Central memory CD4-positive, alpha-beta T cell (primary cell): ENCODE measurements at regions not wholly inside any gene's neighbourhood (a gene's known extent, or its start where the extent isn't known, plus 50 kb on each side); places are given as distances from the start of the nearest gene placed in this dataset.

ENCODE experiments used
- DNase-seq: peaks from one replicate; pipeline ENCODE4 v3.0.0; 2022

- DNase-seq, result no peak
Observed at GRCh38 chr7:52877240-52877639, 158.2 kb upstream of the POM121L12 start.

- no peak for DNase-seq
Observed at GRCh38 chr7:52876402-52876801, 159.0 kb upstream of the POM121L12 start.

- no peak for DNase-seq
Observed at GRCh38 chr7:52863652-52864051, 171.8 kb upstream of the POM121L12 start.

DNA sequence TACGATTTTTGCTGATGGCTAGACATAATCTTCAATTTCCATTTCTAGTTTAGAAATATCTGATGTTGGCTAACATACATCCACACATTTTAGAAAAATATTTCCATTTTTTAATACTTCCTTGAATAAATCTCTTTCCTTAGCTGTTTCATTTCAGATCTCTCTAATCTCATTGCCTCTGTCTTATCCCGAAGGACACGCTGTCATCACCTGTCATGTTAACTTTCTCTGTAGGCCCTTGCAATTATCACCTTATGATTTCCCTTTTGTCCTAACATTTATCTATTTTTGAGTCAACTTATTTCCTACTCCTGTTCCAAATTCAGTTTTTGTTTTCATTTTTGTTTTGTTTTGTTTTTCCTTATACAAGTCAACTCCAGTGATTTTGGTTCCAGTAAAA, 173.1 kb upstream of the POM121L12 start:
- DNase-seq, result no peak

DNA sequence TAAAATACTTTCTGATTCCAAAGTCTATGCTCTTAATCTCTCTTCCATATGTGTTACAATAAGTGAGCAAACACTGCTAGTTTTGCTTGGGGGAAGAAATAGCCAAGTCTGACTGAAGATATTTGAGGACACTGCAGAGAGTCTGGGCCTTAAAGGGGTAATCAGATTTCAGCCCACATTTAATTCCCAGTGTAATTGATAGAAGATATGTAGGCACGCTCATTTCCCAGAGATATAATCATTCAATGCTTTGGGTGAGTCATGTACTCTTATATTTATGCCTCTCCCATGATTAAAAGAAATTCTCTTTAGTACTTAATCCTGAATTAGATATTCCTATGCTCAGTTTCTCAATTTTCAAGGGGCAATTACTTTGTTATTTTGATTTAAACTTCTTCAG, 178.1 kb upstream of the POM121L12 start:
- DNase-seq, result no peak

- no peak for DNase-seq
Observed at GRCh38 chr7:52854681-52855080, 180.8 kb upstream of the POM121L12 start.

DNA sequence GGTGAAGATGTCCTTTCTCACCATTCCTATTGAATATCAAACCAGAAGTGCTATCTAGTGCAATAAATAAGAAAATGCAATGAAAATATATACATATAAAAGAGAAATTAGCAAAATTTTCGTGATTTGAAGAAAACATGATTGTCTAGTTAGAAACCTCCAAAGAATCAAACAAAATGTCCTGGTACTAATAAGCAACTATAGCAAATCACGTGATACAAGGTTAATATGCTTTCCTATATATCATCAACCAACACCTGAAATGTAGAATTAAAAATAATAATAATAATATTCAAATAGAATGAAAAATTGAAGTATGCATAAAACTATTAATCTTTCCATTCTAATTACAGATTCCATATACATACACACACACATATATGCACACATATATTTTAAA, 183.9 kb upstream of the POM121L12 start:
- no peak for DNase-seq

GRCh38 chr7:52843436-52843835, 192.0 kb upstream of the POM121L12 start:
- no peak for DNase-seq

DNA sequence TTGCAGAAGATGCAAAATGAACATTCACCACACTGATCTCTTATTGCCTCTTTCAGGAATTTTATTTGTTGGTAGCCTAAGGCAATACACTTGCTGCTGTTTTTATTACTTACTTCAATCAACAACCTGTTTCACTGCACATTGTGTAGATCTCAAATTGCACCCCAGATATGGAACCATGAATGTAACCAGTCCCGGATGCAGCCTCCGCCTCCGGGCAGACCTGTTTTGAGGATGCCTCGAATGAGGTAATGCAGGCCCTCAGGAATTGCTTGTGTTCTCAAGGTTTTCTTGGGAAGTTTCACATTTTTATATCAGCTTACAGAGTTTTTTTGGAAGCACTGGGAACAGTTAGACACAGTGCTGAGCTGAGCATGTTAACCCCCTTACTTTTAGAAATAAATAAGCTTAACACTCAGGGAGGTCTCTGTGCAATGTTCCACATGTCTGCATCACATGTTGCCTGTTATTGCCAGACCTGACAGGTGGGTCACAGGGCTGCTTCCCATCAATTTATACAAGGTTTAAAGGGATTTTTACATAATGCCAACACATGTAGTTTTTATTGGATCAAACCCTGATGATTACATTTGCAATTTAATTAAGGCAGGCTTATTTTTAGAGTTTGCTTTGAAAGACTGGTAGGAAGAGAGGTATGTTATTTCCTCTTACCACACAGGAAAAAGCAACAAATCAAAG, 193.1 kb upstream of the POM121L12 start:
- no peak for DNase-seq

DNA sequence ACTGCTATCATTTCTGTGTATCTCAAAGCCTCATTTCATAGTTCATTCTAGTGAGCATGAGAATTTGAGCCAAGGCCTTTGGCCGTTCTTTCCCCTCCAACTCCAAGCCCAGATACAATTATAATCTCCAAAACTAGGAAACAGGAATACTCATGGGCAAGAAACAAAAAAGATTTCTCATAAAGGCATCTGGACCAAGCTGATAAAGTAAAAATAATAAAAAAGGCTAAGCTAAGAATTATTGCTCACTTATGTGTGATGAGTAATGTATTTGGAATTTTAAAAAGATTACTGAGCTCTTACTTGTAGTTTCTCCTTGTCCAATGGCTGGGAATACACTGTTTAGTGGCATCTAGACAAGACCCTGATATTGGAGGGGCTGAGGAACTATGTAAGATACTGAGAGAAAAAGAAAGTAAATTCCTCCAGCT, 196.4 kb upstream of the POM121L12 start:
- no peak for DNase-seq

DNA sequence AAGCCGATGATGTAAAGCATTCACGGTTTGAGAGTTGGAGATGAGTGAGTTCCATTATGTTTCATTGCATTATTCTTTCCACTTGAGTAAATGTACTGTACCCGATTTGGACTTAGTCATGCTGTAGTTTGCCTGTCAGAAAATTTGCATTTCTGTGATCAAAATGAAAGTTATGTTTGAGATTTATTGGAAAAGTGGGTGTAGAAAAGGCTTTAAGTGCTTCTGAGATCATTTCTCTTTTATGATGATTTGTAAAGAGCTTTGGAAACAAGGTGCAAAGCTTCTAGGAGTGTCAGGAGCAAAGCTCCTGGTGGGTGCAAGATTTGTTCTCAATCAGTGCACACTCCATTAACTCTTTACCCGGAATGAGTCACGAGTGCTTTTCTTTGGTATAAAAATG, 204.1 kb upstream of the POM121L12 start:
- no peak for DNase-seq

GRCh38 chr7:52830801-52831200, 204.6 kb upstream of the POM121L12 start:
- no peak for DNase-seq

- DNase-seq, result no peak
Observed at GRCh38 chr7:52826515-52827265, 208.7 kb upstream of the POM121L12 start.

DNA sequence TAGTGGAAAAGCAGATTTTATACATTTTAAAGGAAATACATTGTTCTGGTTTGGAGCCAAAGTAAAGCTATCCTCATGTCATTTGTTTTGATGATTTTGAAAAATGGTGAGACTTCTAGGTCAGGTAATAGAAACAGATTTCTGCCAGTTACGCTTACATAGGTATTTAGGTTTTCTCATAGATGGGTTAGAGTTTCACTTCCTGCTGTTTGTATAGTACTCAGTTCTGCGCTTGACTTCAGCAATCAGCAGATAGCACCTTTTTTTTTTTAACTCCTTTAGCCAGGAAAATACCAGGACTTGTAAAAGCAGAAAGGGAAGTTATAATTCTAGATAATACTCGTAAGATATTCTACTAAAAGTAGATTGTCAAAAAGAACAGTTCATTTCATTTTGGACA, 209.8 kb upstream of the POM121L12 start:
- DNase-seq, result no peak

GRCh38 chr7:52811537-52811936, 223.9 kb upstream of the POM121L12 start:
- no peak for DNase-seq

GRCh38 chr7:52799817-52800216, 235.6 kb upstream of the POM121L12 start:
- no peak for DNase-seq

- no peak for DNase-seq
Observed at GRCh38 chr7:52797801-52798200, 237.6 kb upstream of the POM121L12 start.

DNA sequence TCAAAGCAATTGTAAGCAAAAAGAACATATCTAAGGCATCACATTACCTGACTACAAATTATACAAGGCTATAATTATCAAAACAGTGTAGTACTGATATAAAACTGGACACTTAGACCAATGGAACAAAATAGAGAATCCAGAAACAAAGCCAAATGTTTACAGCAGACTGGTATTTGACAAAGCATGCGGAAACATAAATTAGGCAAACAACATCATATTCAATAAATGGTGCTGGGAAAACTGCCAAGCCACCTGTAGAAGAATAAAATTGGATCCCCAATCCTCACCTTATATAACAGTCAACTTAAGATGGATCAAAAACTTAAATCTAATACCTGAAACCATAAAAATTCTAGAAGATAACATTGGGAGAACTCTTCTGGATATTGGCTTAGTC, 240.8 kb upstream of the POM121L12 start:
- DNase-seq, result no peak

DNA sequence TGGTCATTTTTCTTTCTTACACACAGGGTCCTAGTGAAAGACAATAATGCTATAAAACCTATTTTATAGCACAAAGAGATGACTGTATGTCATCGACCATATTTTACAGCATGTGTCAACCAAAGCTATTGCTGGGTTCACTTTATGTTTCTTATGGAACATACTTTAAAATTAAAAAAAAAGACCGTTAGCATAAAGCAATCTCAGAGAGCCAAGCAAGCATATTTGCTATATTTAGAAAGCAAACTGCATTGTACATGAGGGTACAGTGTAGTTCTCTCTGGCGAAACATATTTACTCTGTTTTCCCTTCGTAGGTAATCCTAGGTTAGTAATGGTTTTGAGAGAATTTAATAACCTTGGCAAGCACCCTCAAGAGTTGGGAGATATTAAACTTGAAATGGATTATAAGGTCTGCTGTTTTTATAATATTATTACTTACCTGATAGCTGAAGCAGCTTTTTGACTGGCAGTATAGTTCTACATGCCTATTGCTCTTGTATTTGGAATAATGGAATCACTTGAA, 244.2 kb upstream of the POM121L12 start:
- DNase-seq, result no peak

DNA sequence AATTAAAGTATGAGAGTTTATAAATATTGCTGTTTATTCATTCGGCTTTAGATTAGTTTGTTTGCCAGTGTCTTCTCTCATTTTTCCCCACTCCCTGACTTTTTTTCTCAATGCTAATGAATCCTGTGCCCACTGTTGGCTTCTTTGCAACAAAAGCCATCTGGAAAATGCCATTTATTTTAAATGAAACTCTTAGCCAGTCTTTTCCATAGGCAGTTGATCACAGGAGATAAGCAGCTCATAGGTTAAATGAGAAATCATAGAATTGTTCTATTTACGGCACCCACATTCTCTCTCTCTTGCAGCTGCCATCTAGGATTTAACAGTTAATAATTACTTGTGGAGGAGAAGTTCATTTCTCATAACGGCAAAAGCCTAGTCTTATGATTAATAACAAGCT, 249.3 kb upstream of the POM121L12 start:
- DNase-seq, result no peak

GRCh38 chr7:52782348-52782747, 253.1 kb upstream of the POM121L12 start:
- DNase-seq, result no peak

DNA sequence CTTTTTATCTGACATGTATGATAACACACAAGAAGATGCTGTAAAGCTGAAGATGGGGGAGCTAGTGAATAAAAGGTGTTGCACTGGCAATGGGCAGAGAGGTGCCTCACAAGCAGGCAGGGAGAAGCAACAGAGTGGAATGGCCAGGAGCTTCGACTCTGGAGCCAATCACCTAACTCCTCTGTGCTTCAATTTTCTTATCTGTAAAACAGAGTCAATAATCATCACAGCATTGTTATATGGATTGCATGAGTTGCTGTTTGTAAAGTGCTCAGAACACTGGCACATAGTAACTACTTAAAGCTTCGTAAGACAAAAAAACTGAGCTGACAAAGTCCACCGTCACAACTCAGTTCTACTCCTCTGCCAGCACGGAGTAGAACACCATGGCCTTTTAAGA, 254.2 kb upstream of the POM121L12 start:
- DNase-seq, result no peak

DNA sequence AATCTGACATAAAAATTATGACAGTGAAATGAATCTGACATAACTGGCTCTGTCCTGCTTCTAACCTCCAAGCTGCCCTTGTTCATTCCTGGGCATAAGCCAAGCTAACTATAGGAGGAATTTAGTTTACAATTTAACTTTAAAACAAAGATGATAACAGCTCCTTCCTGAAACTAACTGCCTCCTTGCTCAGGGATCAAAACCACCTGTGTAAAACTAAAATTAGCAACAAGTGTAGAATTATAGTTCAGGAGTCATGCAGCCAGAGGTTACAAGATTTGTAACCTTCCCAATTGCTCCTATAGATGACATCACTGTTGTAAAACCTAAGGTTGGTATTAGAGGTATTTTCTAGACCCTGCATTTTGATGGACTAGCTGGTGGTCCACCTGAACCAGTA, 256.4 kb upstream of the POM121L12 start:
- no peak for DNase-seq
